SIG-M5 treated with dmso at 0.1 percent for 504 hours (cell line): ENCODE measurements at regions not wholly inside any gene's neighbourhood (a gene's known extent, or its start where the extent isn't known, plus 50 kb on each side); places are given as distances from the start of the nearest gene placed in this dataset.
A peak's percentile ranks its signal among the peaks of the same experiment; 100 is the strongest.
"Not testable (repeated sequence)": the region's sequence is repeated elsewhere in the genome, so short reads cannot be mapped to it uniquely, and the experiment has no call there.

Source experiments
- DNase-seq: peaks from one replicate; lab custom pipeline; 2025; ENCODE audit not compliant: unreplicated experiment; lab: John Stamatoyannopoulos, UW

DNA sequence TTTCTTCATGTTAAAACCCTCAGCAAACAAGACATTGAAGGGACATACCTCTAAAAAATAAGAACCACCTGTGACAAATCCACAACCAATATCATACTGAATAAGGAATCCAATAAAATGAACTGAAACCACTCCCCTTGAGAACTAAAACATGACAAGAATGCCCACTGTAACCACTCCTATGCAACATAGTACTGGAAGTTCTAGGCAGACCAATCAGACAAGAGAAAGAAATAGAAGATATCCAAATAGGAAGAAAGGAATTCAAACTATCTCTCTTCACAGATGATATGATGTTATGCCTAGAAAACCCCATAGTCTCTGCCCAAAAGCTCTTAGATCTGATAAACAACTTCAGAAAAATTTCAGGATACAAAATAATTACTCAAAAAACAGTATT lies 887.7 kb upstream of the CDH18 start:
- DNase-seq = not testable (repeated sequence)

DNA sequence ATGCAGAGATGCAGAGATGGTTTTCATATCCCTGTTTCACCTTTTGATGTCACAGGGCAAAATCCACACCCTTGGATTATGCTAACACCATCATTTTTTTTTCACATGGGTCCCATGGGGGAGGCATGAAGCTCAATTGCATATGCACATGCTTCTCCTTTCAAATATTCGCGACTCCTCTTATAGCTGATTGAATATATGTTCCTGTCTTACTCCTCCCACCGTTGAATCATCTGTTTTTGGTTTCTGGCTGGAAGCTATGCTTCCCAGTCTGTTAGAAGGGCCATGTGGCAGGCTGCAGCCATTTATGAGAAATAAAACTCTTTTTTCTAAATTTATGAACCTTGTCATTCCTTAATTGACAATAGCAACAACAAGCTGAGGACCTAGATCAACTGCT lies 877.9 kb upstream of the CDH18 start:
- DNase-seq = not testable (repeated sequence)

DNA sequence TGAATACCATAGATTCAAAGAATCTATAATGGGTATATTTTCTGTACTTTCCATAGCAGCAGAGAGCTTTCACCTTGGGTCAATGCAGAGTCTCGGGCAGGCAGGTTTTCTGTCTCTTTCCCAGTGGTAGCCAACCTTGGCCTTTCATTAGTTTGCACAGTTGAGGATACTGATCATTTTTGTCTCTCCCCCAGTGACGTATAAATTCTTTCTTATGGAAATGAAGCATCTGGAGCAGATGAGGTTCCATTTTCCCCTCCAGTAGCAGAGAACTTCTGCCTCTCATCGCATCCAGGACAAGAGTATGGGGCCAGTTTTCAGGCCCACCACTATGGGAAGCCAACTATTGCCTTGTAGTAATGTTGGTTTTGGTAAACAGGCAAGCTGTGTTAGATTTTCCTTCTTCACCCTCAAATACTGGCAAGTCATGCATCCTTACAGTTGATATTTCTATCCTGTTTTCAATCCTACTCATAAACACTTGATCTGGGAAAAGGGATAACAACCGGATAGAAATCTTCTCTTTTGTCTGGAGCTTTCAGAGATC lies 845.2 kb upstream of the CDH18 start:
- DNase-seq = no peak

DNA sequence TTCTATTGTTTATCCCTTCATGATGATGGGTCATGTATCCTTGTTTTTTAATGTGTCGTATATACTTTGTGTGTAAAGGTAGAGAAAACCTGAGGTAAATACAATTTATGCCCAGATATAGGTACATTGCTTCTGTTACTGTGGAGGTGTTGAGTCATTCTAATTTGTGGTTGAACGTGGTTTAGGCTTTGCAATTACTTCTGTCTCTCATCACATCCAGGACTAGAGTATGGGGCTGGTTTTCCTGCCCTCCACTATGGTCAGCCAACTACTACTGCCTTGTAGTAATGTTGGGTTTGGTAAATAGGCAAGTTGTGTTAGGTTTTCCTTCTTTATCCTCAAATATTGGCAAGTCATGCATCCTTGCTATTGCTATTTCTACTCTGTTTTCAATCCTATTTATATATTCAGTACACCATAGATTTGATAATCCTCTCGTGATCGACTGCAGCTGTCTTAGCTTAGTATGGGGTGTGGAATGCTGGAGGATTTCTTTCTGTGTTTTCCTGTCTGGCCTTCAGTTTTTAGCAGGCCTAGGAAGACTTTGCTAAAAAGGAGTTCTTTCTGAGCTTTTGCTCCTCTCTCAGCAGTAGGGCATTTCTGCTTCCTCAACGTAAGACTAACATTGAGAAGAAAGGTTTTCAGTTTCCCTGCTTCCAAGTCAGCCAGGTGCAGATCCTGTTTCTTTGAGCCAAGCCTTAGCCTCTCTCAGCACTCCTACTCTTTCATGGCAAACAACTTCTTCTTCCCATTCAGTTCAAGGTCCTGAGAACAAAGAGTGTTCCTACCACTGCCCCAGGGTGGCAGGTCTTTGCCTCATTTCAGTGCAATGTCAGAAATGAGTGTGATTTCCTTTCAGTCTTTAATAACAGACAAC lies 844.4 kb upstream of the CDH18 start:
- DNase-seq = no peak

DNA sequence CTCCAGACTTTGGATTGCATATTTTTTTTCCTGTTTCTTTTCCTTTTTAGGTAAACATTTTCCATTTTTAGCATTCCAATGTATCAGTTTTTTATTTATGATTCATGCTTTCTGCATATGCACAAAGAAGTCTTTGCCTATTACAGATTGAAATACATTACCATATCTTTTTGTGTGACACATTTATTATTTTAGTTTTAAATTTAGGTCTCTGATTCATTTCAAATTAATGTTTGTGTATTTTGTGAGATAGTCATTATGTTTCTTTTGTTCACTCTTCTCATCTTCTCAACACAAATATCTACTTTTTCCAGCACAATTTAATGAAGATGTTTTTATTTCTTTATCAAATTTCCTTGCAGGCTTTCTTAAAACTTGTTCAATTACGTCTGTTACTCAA lies 838.0 kb upstream of the CDH18 start:
- not testable (repeated sequence) for DNase-seq

DNA sequence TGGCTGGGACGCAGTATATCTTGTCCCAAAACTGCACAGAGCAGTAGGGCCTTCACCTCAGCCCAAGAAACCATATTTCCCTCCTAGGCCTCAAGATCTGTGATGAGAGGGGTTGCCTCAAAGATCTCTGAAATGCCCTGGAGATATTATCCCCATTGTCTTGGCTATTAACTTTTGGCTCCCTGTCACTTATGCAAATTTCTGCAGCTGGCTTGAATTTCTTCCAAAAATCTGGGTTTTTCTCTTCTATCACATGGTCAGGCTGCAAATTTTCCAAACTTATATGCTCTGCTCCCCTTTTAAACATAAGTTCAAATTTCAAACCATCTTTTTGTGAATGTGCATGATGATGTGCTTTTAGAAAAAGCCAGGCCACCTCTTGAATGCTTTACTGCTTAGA lies 809.2 kb upstream of the CDH18 start:
- not testable (repeated sequence) for DNase-seq

DNA sequence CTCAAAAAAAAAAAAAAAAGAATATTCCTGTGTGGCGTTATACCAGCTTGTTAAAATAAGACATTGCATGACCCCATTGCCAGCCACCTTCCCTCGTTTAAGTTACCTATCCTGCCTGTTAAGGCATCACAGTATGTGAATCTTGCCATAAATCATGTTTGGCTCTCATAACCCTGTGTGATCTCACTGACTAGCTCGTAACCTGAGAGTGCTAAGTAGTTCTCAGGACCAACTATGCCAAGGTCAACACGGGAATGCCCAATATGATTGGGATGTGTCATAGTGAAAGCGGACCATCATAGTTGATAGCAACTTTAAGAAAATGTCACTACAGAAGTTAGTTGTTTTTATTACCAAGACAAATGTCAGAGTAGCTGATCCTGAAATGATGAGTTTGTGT lies 796.8 kb upstream of the CDH18 start:
- not testable (repeated sequence) for DNase-seq

DNA sequence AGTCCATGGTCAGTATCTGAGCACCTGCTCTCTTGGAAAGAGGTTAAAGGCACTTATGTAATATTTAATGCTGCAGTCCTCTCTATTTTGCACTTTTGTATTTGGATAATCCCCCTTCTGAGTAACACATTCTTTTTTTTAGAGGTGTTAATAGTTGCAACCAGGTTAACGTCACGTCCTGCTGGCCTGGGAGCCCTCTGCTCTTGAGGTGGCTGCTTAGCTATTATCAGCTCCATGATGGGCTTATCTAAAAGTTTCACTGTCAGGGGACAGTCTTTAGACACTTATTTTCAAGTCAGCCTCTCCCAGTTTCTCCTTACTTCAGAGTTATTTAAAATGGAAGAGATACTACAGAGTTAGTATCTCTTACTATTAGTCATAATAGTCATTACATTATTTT lies 795.5 kb upstream of the CDH18 start:
- DNase-seq = not testable (repeated sequence)

DNA sequence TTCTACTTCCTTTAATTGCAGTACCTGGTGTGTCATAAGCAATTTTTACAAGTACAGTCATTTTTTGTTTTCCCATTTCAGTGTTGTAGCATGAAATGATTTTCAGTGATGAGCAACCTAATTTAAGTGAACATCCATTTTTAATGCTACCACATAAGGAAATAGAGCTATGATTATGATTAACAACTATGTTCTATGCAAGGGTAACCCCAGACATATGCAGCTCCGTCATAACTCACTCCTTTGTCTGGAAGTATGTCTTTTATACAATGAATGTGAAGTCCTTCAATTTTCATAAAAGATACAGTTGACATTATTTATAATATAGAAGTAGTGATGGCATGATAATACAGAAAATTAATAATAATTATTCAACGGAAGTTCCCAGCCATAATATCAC lies 783.3 kb upstream of the CDH18 start:
- DNase-seq = not testable (repeated sequence)

DNA sequence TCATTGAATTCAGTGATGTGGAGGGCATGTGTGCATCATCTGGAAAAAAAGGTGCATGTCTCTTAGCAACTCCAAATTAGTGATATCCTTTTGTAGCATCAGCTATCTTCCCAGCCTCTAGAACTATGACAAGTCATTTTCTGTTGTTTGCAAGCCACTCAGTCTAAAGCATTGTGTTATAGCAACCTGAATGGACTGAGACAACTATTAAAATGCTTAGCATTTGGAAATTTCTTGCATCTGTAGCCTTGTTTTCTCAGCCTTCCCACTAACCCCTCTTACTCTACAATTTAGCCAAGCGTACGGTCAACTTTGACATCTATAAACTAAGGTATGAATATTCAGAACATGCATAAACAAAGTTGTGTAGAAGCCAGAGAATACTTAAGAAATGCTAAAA lies 777.1 kb upstream of the CDH18 start:
- DNase-seq = not testable (repeated sequence)

DNA sequence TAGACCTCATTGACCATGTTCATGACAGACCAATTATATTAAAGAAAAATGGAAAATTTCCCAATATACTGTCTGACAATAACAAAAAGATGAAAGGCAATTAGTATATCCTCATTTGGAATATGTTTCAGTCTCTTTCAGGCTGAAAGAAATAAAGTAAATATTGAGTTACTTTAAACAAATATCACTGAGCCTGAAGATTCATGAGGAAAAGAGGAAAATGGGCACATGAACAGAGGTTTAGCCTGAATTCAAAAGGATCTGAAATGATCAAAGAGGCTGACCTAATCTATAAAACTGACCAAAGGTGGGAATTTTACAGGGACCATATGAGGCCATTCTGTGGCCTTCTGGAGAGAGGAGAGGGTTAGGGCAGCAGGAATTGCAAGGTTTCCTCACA lies 771.5 kb upstream of the CDH18 start:
- not testable (repeated sequence) for DNase-seq

DNA sequence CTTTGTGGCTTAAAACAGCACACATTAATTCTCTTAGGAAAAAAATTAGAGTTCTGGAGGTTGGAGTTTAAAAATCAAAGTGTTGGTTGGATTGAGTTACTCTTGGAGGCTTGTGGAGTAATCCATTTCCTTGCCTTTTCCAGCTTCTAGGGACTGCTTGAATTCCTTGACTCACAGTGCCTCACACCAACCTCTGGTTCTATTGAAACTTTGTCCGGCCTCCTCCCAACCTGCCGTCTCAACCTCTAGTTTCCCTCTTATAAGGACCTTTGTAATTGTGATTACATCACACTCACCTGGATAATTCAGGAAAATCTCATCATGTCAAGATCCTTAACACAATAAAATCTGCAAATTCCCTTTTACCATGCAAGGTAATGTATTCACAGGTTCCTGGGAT lies 764.2 kb upstream of the CDH18 start:
- not testable (repeated sequence) for DNase-seq

DNA sequence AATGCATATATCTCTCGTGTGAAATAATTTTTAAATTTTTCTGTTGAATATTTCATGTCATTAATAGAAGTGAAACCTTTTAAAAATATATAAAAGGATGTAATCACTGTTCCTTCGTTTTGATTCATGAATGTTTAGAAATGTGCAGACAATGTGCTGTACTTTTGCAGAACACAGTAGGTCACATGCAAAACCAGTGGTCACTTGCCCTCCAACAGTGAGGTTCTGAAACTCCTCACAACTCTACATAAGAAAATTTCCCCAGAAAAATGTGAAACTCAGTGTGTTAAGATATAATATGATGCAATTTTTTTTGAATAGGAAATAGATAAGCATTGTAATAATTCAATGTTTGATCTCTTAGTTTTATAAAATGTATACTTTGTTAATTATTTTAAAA lies 747.7 kb upstream of the CDH18 start:
- not testable (repeated sequence) for DNase-seq

DNA sequence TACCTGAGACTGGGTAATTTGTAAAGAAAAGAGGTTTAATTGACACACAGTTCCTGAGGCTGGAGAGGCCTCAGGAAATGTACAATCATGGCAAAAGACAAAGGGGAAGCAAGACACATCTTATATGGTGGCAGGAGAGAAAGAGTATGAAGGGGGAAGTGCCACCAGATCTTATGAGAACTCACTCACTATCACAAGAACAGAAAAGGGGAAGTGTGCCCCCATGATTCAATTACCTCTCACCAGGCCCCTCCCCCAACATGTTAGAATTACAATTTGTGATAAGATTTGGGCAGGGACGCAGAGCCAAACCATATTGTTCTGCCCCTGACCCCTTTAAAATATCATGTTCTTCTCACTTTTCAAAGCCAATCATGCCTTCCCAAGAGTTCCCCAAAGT lies 744.2 kb upstream of the CDH18 start:
- DNase-seq = peak; percentile 17

DNA sequence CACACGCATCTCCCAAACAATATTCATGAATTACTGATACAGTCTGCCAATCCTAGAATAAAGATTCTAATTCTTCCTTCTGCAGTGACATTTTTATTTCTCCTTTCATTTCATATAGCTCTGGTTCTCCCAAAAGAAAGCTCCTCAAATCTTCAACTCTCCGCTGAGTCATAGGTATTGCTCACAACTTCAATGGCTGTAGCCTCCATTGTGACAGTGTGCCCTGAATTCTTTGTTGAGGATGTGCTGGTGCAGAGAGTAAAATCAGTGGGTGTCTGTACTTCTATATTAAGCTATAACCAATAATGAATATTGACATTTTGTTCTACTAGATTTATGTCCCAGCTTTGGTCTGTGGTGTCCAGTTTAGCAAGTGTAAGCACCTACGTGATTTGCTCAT lies 733.3 kb upstream of the CDH18 start:
- DNase-seq = not testable (repeated sequence)

DNA sequence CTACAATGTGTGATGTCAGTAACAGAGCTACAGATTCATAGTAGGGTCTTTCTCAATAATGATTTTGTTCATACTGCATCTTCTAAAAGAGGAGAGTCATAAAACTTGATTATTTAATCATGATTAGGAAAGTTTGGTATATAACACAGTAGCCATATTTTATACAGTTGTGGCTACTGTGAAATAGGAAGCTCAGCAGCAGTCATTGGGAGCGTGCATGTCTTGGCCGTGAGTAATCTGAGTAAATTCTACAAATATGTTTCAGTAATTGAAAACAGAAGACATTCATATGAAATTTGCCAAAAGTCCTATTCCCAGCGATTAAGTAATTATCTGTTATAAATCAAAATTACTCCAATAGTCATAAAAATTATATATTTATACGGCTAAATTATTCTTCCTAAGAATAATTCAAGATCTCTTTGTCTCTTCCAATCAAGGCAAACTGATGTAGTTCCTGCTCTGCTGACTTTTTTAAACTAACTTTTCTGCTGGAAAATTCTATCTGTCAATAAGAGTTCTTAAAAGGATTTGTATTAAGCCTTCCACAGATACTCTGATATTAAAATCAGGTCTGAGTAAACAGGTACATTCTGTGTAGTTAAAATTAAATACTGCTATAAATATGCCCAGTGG lies 723.6 kb upstream of the CDH18 start:
- not testable (repeated sequence) for DNase-seq

DNA sequence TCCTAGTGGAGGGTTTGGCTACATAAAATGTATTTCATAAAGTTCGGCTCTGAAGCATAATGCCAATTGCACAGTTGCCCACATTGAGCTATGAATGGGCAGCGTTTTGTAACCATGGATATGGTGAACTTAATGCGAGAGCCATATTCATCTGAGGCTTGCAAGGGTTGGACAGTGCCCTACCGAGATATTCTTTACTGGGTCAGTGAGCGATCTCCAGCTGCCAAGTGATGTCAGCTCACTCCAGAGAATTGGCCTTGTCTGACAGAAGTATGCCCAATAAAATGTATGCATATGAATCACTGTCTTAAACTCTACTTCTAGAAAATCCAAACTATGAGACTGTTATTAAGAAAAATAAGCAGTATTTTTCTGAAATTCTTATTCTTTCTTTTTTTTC lies 719.6 kb upstream of the CDH18 start:
- not testable (repeated sequence) for DNase-seq

DNA sequence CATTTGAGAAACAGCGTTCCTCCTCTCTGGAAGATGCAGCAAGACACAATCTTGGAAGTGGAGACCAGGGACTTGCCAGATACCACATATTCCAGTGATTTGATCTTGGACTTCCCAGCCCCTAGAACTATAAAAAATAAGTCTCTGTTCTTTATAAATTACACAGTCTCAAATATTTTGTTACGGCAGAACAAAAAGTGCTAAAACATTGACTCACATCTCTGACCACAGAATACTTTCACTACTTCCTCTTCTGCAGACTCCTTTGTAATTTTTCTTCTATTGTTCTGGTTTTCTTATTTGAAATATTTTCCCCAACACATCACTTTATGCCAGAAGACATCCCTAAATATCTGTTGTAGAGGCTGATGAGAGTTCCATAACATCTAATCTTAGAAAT lies 706.1 kb upstream of the CDH18 start:
- DNase-seq = peak; percentile 83

DNA sequence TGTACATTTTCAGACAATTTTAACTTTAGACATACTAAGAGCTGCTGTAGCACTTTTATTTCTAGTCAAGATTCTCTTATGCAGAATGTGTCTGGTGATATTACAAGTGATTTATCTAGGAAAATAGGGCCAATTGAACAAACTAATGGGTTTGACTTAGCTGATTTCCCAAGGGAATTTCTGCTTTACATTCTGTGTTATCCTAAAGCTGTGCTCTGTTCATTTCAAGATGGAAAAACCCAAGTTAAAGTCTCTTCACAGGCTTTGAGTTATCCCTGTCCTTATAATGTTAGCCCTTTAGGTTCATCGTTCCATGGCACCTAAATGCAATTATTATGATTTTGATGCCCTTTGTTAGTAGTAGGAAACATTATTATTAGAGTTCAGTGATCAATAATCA lies 704.9 kb upstream of the CDH18 start:
- DNase-seq = no peak

DNA sequence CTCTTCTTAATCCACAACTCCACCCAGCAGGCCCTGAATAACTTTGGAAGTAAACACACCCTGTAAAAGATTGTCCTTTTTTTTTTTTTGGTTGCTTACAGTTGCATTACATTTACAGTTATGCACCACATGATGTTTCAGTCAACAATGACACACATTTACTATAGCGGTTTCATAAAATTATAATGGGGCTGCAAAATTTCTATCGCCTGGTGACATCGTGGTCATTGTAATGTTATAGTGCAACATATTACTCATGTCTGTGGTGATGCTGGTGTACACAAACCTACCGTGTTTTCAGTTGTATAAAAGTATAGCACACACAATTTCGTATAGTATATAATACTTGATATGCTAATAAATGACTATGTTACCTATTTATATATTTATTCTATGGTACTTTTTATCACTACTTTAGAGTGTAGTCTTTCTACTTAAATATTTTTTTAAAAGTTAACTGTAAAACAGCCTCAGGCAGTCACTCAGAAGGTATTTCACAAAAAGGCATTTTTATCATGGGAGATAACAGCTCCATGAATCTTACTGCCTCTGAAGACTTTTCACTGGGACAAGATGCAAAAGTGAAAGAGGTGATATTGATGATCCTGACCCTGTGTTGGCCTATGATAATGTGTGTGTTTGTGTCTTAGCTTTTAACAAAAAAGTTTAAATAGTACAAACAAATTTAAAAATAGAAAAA lies 695.4 kb upstream of the CDH18 start:
- DNase-seq = no peak

DNA sequence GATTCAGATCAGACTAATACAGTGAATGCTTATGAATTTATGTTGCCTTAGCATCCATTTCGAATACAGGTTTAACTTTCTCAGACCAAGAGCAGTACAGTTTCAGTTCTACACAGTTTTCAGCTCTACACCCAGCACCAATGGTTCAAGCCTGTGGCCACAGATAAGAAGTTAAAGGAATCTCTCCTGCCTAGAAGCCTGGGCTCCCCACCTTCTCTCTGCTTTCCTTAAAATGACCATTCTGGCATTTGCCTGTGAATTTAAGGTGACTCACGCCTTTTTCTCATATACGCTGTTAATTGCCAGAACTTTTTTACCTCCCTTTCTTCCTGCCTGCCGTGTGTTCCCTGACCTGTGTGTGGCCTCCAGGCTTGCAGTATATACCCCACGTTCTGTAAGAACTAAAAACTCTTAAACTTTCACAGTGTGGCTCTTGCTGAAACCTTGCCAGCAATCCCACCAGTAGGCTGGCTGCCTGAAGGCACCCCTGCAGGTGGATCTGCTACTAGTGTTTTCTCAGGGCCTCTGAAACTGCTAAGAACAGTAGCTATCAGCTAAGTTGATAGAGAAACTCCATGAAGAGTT lies 692.8 kb upstream of the CDH18 start:
- no peak for DNase-seq
